ENCODE measurements at regions not wholly inside any gene's neighbourhood (a gene's known extent, or its start where the extent isn't known, plus 50 kb on each side); places are given as distances from the start of the nearest gene placed in this dataset.

- no peak for DNase-seq
Observed at GRCh38 chr9:129278391-129279237, 100.6 kb upstream of the IER5L start.

- DNase-seq, result no peak
Observed at GRCh38 chr9:129276486-129277230, 98.6 kb upstream of the IER5L start.

GRCh38 chr9:129275626-129276247 lies 97.7 kb upstream of the IER5L start:
- DNase-seq, result no peak

- no peak for DNase-seq
Observed at GRCh38 chr9:129273941-129274684, 96.1 kb upstream of the IER5L start.

- DNase-seq, result no peak
Observed at GRCh38 chr9:129273136-129273895, 95.3 kb upstream of the IER5L start.

GRCh38 chr9:129272348-129273025 lies 94.4 kb upstream of the IER5L start:
- DNase-seq, result no peak

GRCh38 chr9:129270903-129271431 lies 92.9 kb upstream of the IER5L start:
- DNase-seq, result no peak

GRCh38 chr9:129270205-129270604 lies 92.1 kb upstream of the IER5L start:
- peak in 3 of 5 donors; percentile 9 to 86 (median 25) for DNase-seq

- no peak for DNase-seq
Observed at GRCh38 chr9:129267141-129267540, 89.1 kb upstream of the IER5L start.

GRCh38 chr9:129266536-129266935 lies 88.5 kb upstream of the IER5L start:
- no peak for DNase-seq

- DNase-seq, result no peak
Observed at GRCh38 chr9:129264388-129264787, 86.3 kb upstream of the IER5L start.

- no peak for DNase-seq
Observed at GRCh38 chr9:129263836-129264235, 85.8 kb upstream of the IER5L start.

GRCh38 chr9:129262261-129262660 lies 84.2 kb upstream of the IER5L start:
- DNase-seq, result no peak

- DNase-seq, result no peak
Observed at GRCh38 chr9:129259375-129259774, 81.3 kb upstream of the IER5L start.

GRCh38 chr9:129258823-129259301 lies 80.8 kb upstream of the IER5L start:
- DNase-seq, result no peak

GRCh38 chr9:129258124-129258822 lies 80.2 kb upstream of the IER5L start:
- DNase-seq, result peak; percentile 80 to 88 (median 84)

GRCh38 chr9:129256959-129257713 lies 79.1 kb upstream of the IER5L start:
- no peak for DNase-seq

- DNase-seq, result no peak
Observed at GRCh38 chr9:129254566-129255287, 76.7 kb upstream of the IER5L start.

All from T-helper 1 cell (primary cell).